GM18499 (cell line): ENCODE measurements at regions not wholly inside any gene's neighbourhood (a gene's known extent, or its start where the extent isn't known, plus 50 kb on each side); places are given as distances from the start of the nearest gene placed in this dataset.
"Not testable (repeated sequence)": the region's sequence is repeated elsewhere in the genome, so short reads cannot be mapped to it uniquely, and the experiment has no call there.

Experiments
- ATAC-seq: cut with Tn5 transposase; IDR thresholded peaks from one replicate; pipeline ENCODE4 v1.9.1; 2021; ENCODE audit warnings: moderate number of reproducible peaks; ENCODE audit not compliant: insufficient read depth, unreplicated experiment

GRCh38 chr6:145283209-145283608, 452.1 kb downstream of the EPM2A start:
- not testable (repeated sequence) for ATAC-seq

GRCh38 chr6:145283856-145284255, 451.5 kb downstream of the EPM2A start:
- ATAC-seq = no peak

- no peak for ATAC-seq
Observed at GRCh38 chr6:145286916-145287315, 448.4 kb downstream of the EPM2A start.

GRCh38 chr6:145289573-145289972, 445.7 kb downstream of the EPM2A start:
- ATAC-seq = no peak

- no peak for ATAC-seq
Observed at GRCh38 chr6:145290122-145290521, 445.2 kb downstream of the EPM2A start.

- no peak for ATAC-seq
Observed at GRCh38 chr6:145292066-145292465, 443.3 kb downstream of the EPM2A start.

- ATAC-seq = no peak
Observed at GRCh38 chr6:145294942-145295341, 440.4 kb downstream of the EPM2A start.

- ATAC-seq = no peak
Observed at GRCh38 chr6:145295746-145296145, 439.6 kb downstream of the EPM2A start.

GRCh38 chr6:145305670-145306069, 429.6 kb downstream of the EPM2A start:
- ATAC-seq = no peak

- ATAC-seq = no peak
Observed at GRCh38 chr6:145306489-145306888, 428.8 kb downstream of the EPM2A start.

- ATAC-seq = no peak
Observed at GRCh38 chr6:145309842-145310535, 425.3 kb downstream of the EPM2A start.

- no peak for ATAC-seq
Observed at GRCh38 chr6:145312481-145312880, 422.8 kb downstream of the EPM2A start.

GRCh38 chr6:145313041-145313855, 422.1 kb downstream of the EPM2A start:
- ATAC-seq = no peak

GRCh38 chr6:145315982-145316600, 419.2 kb downstream of the EPM2A start:
- no peak for ATAC-seq

- ATAC-seq = no peak
Observed at GRCh38 chr6:145318952-145319351, 416.4 kb downstream of the EPM2A start.

GRCh38 chr6:145319605-145320004, 415.7 kb downstream of the EPM2A start:
- ATAC-seq = no peak

- no peak for ATAC-seq
Observed at GRCh38 chr6:145323646-145324045, 411.7 kb downstream of the EPM2A start.

GRCh38 chr6:145327586-145327985, 407.7 kb downstream of the EPM2A start:
- no peak for ATAC-seq

GRCh38 chr6:145329257-145329656, 406.1 kb downstream of the EPM2A start:
- ATAC-seq = no peak

- no peak for ATAC-seq
Observed at GRCh38 chr6:145331066-145331465, 404.3 kb downstream of the EPM2A start.

GRCh38 chr6:145332011-145332410, 403.3 kb downstream of the EPM2A start:
- ATAC-seq = no peak
